BE2C (cell line): ENCODE measurements at regions not wholly inside any gene's neighbourhood (a gene's known extent, or its start where the extent isn't known, plus 50 kb on each side); places are given as distances from the start of the nearest gene placed in this dataset.

ENCODE experiments used
- DNase-seq: peaks from one replicate; pipeline ENCODE4 v3.0.0-alpha.2; 2020
- H3K27me3 ChIP-seq: fragments of 250-450 bp; sonication (Bioruptor Pico); 2 replicates; pipeline ENCODE4 v1.5.1; 2020; ENCODE audit warnings: mild to moderate bottlenecking
- H3K36me3 ChIP-seq: fragments of 250-450 bp; sonication (Bioruptor Pico); 2 replicates; pipeline ENCODE4 v1.5.1; 2020; ENCODE audit warnings: mild to moderate bottlenecking
- H3K4me1 ChIP-seq: fragments of 250-450 bp; sonication (Bioruptor Pico); 2 replicates; pipeline ENCODE4 v1.5.1; 2020
- H3K4me3 ChIP-seq: 2 replicates; pipeline ENCODE4 v1.5.1; 2011; ENCODE audit warnings: low read depth, low read length
- H3K9me3 ChIP-seq: fragments of 250-450 bp; sonication (Bioruptor Pico); 2 replicates; pipeline ENCODE4 v1.5.1; 2020
- CTCF ChIP-seq: IDR thresholded peaks from 2 replicates; pipeline ENCODE4 v1.5.1; 2012; ENCODE audit warnings: mild to moderate bottlenecking, low read depth, low read length

DNA sequence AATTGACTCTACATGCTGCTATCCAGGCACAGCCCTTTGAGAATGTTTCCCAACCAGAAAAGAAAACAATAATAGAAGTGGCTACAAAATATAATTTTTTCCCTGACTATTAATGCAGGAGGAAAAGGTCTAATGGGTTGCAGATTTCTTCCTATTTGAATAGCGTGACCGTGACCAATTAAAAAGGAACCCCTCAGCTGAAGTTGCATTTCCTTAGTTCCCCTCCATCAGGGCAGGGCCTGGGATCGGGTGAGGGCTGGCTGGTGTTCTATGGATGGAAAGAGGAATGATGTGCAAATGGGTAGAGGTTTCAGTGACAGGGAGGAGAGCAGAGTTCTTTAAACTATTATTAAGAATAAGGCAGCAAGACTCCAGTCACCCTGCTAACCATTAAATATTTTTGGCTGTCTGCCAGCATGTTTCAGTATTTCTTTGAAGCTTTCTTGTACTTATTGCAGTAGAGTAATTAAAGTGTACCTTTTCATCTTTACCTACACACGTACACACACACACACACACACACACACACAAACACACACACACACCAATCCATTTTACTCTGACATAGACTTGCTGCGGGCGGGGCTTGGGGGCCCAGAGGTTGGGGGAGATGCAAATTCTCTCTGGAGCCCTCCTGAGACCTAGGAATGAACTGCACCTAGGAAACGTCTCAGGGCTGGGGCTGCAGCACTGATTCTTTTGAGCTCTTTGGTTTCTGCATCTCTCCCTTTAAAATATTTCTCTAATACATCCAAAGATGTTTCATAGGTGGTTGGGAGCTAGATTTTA is 154.8 kb upstream of the SLC35B3 start:
- Histone ChIP-seq H3K27me3 (no peaks in the 10 kb centered on the region), H3K4me1 (no peaks in the 10 kb centered on the region), H3K4me3 (no peak overlapping the region), H3K9me3 (no peaks in the 10 kb centered on the region), H3K36me3 (no peaks in the 10 kb centered on the region)
- no peak for TF ChIP-seq CTCF
- DNase-seq = no peak

DNA sequence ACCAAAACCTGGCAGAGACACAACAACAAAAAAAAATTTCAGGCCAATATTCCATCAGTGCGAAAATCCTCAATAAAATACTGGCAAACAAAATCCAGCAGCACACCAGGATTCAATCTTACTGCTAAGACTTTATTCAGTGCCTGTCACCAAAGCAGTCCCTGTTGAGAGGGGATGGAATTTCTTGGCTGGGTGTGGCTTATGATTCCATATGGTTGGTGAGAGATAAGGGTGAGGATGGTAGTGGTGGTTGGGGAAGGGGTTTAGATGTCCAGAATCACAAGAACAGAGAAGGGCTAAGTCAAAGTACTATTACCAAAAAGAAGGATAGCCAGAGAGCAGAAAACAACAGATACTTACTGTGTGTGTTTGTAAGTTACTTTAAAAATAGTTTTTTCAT is 152.8 kb upstream of the SLC35B3 start:
- TF ChIP-seq CTCF = no peak
- Histone ChIP-seq H3K36me3 (no peaks in the 10 kb centered on the region), H3K4me1 (no peaks in the 10 kb centered on the region), H3K27me3 (no peaks in the 10 kb centered on the region), H3K4me3 (no peak overlapping the region), H3K9me3 (no peaks in the 10 kb centered on the region)
- no peak for DNase-seq

- no peaks in the 10 kb centered on the region for H3K9me3 ChIP-seq
- H3K4me1 ChIP-seq = no peaks in the 10 kb centered on the region
- H3K27me3 ChIP-seq = no peaks in the 10 kb centered on the region
- TF ChIP-seq CTCF = no peak
- no peaks in the 10 kb centered on the region for H3K36me3 ChIP-seq
- no peak overlapping the region for H3K4me3 ChIP-seq
- no peak for DNase-seq
Observed at GRCh38 chr6:8583291-8583690, 147.9 kb upstream of the SLC35B3 start.

DNA sequence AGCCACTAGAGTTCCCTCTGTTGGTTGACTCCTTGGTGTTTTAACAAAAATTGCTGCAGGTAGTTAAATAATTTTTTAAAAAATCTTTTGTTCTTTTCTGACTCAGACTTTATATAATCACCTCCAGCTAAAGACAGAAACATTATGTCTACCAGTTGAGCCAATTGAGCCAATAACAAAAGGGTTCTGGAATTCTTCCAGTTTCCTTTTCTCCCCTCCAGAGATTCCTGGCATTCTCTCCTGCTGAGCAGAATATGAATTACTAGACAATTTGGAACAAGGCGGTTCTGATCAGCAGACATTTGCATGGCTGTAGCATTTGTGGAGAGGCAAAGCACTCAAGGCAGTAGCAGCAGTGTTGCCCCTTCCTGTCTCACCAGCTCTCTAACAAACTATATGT is 144.0 kb upstream of the SLC35B3 start:
- no peaks in the 10 kb centered on the region for H3K4me1 ChIP-seq
- no peak for DNase-seq
- no peaks in the 10 kb centered on the region for H3K27me3 ChIP-seq
- no peak overlapping the region for H3K4me3 ChIP-seq
- H3K9me3 ChIP-seq = no peaks in the 10 kb centered on the region
- no peaks in the 10 kb centered on the region for H3K36me3 ChIP-seq
- TF ChIP-seq CTCF = no peak

DNA sequence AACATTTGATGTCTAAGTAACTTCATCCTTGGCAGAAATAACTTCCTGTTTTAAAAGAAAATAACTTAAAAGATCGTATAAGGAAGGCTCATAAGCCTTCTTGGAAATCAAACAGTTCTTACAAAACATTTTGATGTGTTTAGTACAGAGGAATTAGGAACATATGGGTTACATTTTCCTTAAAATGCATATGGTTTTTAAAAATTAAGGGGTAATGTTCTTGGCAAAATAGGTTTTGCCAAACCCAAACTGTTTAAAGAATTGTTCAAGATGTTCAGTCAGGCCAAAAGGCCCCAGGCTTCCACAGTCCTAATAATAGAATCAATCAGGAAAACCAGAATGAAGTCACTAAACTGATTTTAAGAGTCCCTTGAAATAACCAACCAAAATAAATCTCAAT is 142.7 kb upstream of the SLC35B3 start:
- Histone ChIP-seq H3K9me3 (no peaks in the 10 kb centered on the region), H3K4me1 (no peaks in the 10 kb centered on the region), H3K4me3 (no peak overlapping the region), H3K27me3 (no peaks in the 10 kb centered on the region), H3K36me3 (no peaks in the 10 kb centered on the region)
- DNase-seq = no peak
- no peak for TF ChIP-seq CTCF

GRCh38 chr6:8574749-8575468 is 139.6 kb upstream of the SLC35B3 start:
- H3K27me3 ChIP-seq = no peaks in the 10 kb centered on the region
- TF ChIP-seq CTCF = no peak
- no peaks in the 10 kb centered on the region for H3K9me3 ChIP-seq
- DNase-seq = no peak
- H3K36me3 ChIP-seq = no peaks in the 10 kb centered on the region
- no peaks in the 10 kb centered on the region for H3K4me1 ChIP-seq
- no peak overlapping the region for H3K4me3 ChIP-seq
